C4-2B (cell line): ENCODE measurements at regions not wholly inside any gene's neighbourhood (a gene's known extent, or its start where the extent isn't known, plus 50 kb on each side); places are given as distances from the start of the nearest gene placed in this dataset.

Source experiments
- ZFX ChIP-seq: fragments of 450-650 bp; IDR thresholded peaks from 2 replicates; pipeline ENCODE4 v1.6.1; 2017
- TF ChIP-seq, protein P1 (sequence below): fragments of 450-650 bp; conservative IDR thresholded peaks from 2 replicates; pipeline ENCODE4 v1.5.1; 2017; ENCODE audit warnings: mild to moderate bottlenecking

DNA sequence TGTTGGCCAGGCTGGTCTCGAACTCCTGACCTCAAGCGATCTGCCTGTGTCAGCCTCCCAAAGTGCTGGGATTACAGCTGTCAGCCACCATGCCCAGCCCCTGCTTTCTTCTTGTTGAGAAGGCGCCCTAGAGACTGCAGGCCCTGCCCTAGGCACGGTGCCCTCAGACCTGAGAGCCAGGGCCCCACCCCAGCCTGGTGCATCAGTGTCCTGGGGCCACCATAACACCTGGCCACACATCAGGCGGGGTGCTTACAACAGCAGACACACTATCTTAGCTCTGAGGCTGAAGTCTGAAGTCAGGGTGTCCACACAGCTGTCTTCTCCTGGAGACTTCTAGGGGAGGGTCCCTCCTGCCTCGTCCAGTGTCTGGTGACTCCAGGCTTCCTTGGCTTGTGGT is 120.6 kb downstream of the NDUFA10 start:
- TF ChIP-seq, protein P1, sequence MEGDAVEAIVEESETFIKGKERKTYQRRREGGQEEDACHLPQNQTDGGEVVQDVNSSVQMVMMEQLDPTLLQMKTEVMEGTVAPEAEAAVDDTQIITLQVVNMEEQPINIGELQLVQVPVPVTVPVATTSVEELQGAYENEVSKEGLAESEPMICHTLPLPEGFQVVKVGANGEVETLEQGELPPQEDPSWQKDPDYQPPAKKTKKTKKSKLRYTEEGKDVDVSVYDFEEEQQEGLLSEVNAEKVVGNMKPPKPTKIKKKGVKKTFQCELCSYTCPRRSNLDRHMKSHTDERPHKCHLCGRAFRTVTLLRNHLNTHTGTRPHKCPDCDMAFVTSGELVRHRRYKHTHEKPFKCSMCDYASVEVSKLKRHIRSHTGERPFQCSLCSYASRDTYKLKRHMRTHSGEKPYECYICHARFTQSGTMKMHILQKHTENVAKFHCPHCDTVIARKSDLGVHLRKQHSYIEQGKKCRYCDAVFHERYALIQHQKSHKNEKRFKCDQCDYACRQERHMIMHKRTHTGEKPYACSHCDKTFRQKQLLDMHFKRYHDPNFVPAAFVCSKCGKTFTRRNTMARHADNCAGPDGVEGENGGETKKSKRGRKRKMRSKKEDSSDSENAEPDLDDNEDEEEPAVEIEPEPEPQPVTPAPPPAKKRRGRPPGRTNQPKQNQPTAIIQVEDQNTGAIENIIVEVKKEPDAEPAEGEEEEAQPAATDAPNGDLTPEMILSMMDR: no peak
- no peak for TF ChIP-seq ZFX
